Nephron progenitor cell (in vitro differentiated cells): ENCODE measurements at regions not wholly inside any gene's neighbourhood (a gene's known extent, or its start where the extent isn't known, plus 50 kb on each side); places are given as distances from the start of the nearest gene placed in this dataset.

Source experiments
- DNase-seq: peaks from one replicate; pipeline ENCODE4 v3.0.0; 2021
- H3K27ac Mint-ChIP-seq: 2 replicates; pipeline ENCODE4 v1.8.0; 2021; ENCODE audit warnings: mild to moderate bottlenecking, moderate library complexity, mixed read lengths
- H3K27me3 Mint-ChIP-seq: 2 replicates; pipeline ENCODE4 v1.8.0; 2021; ENCODE audit warnings: mild to moderate bottlenecking, low read depth, mixed read lengths; ENCODE audit not compliant: poor library complexity
- H3K36me3 Mint-ChIP-seq: 2 replicates; pipeline ENCODE4 v1.8.0; 2021; ENCODE audit warnings: low read depth, mixed read lengths
- H3K4me1 Mint-ChIP-seq: 2 replicates; pipeline ENCODE4 v1.8.0; 2021; ENCODE audit warnings: mixed read lengths
- H3K4me3 Mint-ChIP-seq: 2 replicates; pipeline ENCODE4 v1.8.0; 2021; ENCODE audit warnings: mild to moderate bottlenecking, moderate library complexity, mixed read lengths
- H3K9me3 Mint-ChIP-seq: 2 replicates; pipeline ENCODE4 v1.8.0; 2021; ENCODE audit warnings: mild to moderate bottlenecking, moderate library complexity, mixed read lengths
- CTCF ChIP-seq: fragments of 200-600 bp; sonication (generic); IDR thresholded peaks from 2 replicates; pipeline ENCODE4 v1.5.0; 2021; ENCODE audit warnings: antibody characterized with exemption

DNA sequence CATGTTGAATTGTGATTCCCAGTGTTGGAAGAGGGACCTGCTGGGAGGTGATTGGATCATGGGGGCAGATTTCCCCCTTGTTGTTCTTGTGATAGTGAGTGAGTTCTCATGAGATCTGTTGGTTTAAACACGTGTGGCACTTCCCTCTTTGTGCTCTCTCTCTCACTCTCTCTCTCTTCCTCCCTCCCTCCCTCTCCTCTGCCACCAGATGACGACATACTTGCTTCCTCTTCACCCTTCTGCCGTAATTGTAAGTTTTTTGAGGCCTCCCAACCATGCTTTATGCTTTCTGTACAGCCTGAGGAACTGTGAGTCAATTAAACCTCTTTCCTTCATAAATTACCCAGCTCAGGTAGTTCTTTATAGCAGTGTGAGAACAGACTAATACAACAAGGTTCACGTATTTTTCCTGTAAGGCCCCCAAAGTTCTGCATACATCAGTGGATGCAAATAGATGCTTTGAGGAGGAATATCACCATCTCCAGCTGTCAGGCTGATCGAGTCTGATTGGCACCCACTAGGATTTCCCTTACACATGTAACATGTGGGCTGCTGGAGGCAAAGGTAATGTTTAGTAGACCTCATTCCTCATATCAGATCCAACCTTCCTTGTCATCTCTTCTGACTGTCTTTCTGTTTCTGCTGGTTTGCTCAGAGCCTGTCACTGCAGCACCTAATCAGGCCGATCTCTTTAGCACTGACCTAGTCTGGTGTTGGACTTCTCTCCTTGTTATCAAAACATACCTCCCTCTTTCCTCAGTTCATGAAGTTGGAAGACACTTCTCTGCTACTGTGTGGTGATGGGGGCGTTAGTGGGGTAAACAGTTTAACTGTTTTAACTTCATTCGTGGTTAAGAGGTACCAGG, 54.3 kb upstream of the BACH2 start:
- no peak for DNase-seq
- Mint-ChIP-seq H3K4me3 (no peak overlapping the region), H3K9me3 (no peaks in the 10 kb centered on the region), H3K27me3 (peaks cover 14% of the 10 kb centered on the region), H3K36me3 (no peaks in the 10 kb centered on the region), H3K27ac (peak overlapping the region; percentile 7), H3K4me1 (peaks cover 46% of the 10 kb centered on the region)
- TF ChIP-seq CTCF, result no peak

GRCh38 chr6:90347411-90347851, 50.8 kb upstream of the BACH2 start:
- Mint-ChIP-seq H3K36me3 (no peaks in the 10 kb centered on the region), H3K9me3 (no peaks in the 10 kb centered on the region), H3K27ac (no peak overlapping the region), H3K4me3 (no peak overlapping the region), H3K4me1 (peaks cover 40% of the 10 kb centered on the region), H3K27me3 (no peaks in the 10 kb centered on the region)
- TF ChIP-seq CTCF, result no peak
- no peak for DNase-seq

DNA sequence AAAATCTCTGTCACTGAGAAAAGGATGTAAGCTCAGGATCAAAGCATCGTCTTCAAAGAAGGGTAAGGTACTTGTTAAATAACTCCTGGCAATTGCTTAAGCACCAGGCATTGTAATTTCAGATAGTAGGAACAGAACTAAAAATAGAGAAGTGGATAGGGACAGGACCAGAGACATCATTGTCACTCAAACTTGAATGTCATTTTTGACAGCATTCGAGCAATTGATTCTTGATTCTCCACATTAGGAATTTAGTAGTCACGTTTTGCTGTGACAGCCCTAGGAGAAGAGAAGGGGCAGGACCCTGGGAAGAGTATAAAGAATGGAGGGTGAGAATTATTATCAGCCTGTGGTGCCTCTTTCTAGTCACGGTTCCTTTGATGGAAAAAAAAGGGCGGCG, 50.1 kb upstream of the BACH2 start:
- no peaks in the 10 kb centered on the region for H3K36me3 Mint-ChIP-seq
- TF ChIP-seq CTCF, result no peak
- peaks cover 33% of the 10 kb centered on the region for H3K4me1 Mint-ChIP-seq
- no peak overlapping the region for H3K4me3 Mint-ChIP-seq
- DNase-seq, result no peak
- no peak overlapping the region for H3K27ac Mint-ChIP-seq
- no peaks in the 10 kb centered on the region for H3K27me3 Mint-ChIP-seq
- H3K9me3 Mint-ChIP-seq, result peaks cover 1% of the 10 kb centered on the region
